H9 (cell line): ENCODE measurements at regions not wholly inside any gene's neighbourhood (a gene's known extent, or its start where the extent isn't known, plus 50 kb on each side); places are given as distances from the start of the nearest gene placed in this dataset.

Experiments used
- DNase-seq: peaks from one replicate; pipeline ENCODE4 v3.0.0-alpha.2; 2017
- H2AFZ ChIP-seq: one replicate; pipeline ENCODE4 v1.6.1; 2013; ENCODE audit warnings: mild to moderate bottlenecking, low read length, control low read depth, moderate library complexity
- H2AK5ac ChIP-seq: 2 replicates; pipeline ENCODE4 v1.6.1; 2013; ENCODE audit warnings: low read length, control low read depth, mixed read lengths; ENCODE audit not compliant: insufficient read length
- H2BK120ac ChIP-seq: one replicate; pipeline ENCODE4 v1.6.1; 2013; ENCODE audit warnings: low read depth, mild to moderate bottlenecking, low read length, control low read depth, inconsistent platforms; ENCODE audit not compliant: poor library complexity, severe bottlenecking
- H2BK12ac ChIP-seq: 2 replicates; pipeline ENCODE4 v1.6.1; 2013; ENCODE audit warnings: low read length, control low read depth, mixed read lengths, low read depth; ENCODE audit not compliant: insufficient read length
- H2BK15ac ChIP-seq: 2 replicates; pipeline ENCODE4 v1.6.1; 2013; ENCODE audit warnings: low read depth, low read length, control low read depth
- H2BK20ac ChIP-seq: one replicate; pipeline ENCODE4 v1.6.1; 2013; ENCODE audit warnings: low read depth, mild to moderate bottlenecking, low read length, control low read depth, inconsistent platforms; ENCODE audit not compliant: poor library complexity, severe bottlenecking
- H2BK5ac ChIP-seq: 2 replicates; pipeline ENCODE4 v1.6.1; 2013; ENCODE audit warnings: low read length, control low read depth, mixed read lengths; ENCODE audit not compliant: insufficient read length
- H3K14ac ChIP-seq: 2 replicates; pipeline ENCODE4 v1.6.1; 2013; ENCODE audit warnings: low read length, control low read depth; ENCODE audit not compliant: insufficient read depth
- H3K18ac ChIP-seq: 2 replicates; pipeline ENCODE4 v1.6.1; 2013; ENCODE audit warnings: low read depth, mild to moderate bottlenecking, mixed read lengths, low read length, control low read depth; ENCODE audit not compliant: insufficient read length
- H3K23ac ChIP-seq: 2 replicates; pipeline ENCODE4 v1.6.1; 2013; ENCODE audit warnings: low read length, control low read depth, mixed read lengths, low read depth; ENCODE audit not compliant: insufficient read length
- H3K23me2 ChIP-seq: 2 replicates; pipeline ENCODE4 v1.6.1; 2013; ENCODE audit warnings: low read depth, mild to moderate bottlenecking, mixed read lengths, low read length, control low read depth; ENCODE audit not compliant: insufficient read length, poor library complexity, severe bottlenecking
- H3K27ac ChIP-seq: 2 replicates; pipeline ENCODE4 v1.5.1; 2013; ENCODE audit warnings: low read length, control low read depth, mixed read lengths, low read depth; ENCODE audit not compliant: insufficient read length
- H3K27me3 ChIP-seq: 2 replicates; pipeline ENCODE4 v1.6.1; 2013; ENCODE audit warnings: low read length, control low read depth, inconsistent platforms; ENCODE audit not compliant: insufficient read depth
- H3K4ac ChIP-seq: 2 replicates; pipeline ENCODE4 v1.6.1; 2013; ENCODE audit warnings: low read depth, mild to moderate bottlenecking, control low read depth, inconsistent platforms, low read length, moderate library complexity
- H3K4me1 ChIP-seq: 2 replicates; pipeline ENCODE4 v1.6.1; 2013; ENCODE audit warnings: low read length, control low read depth, inconsistent platforms; ENCODE audit not compliant: insufficient read depth
- H3K4me2 ChIP-seq: 2 replicates; pipeline ENCODE4 v1.6.1; 2013; ENCODE audit warnings: low read length, control low read depth, mixed read lengths; ENCODE audit not compliant: insufficient read length, insufficient read depth
- H3K56ac ChIP-seq: 2 replicates; pipeline ENCODE4 v1.6.1; 2013; ENCODE audit warnings: low read depth, mild to moderate bottlenecking, mixed read lengths, low read length, control low read depth; ENCODE audit not compliant: insufficient read length
- H3K79me1 ChIP-seq: 2 replicates; pipeline ENCODE4 v1.6.1; 2013; ENCODE audit warnings: low read depth, mild to moderate bottlenecking, moderate library complexity, low read length, control low read depth, inconsistent platforms; ENCODE audit not compliant: insufficient read depth, poor library complexity, severe bottlenecking
- H3K79me2 ChIP-seq: 2 replicates; pipeline ENCODE4 v1.6.1; 2013; ENCODE audit warnings: low read length, control low read depth, inconsistent platforms; ENCODE audit not compliant: insufficient read depth
- H3K9ac ChIP-seq: 2 replicates; pipeline ENCODE4 v1.6.1; 2013; ENCODE audit warnings: low read length, control low read depth, mixed read lengths; ENCODE audit not compliant: insufficient read length; ENCODE audit errors: extremely low read depth
- H3K9me3 ChIP-seq: one replicate; pipeline ENCODE4 v1.6.1; 2013; ENCODE audit warnings: low read depth, low read length, inconsistent platforms; ENCODE audit not compliant: control insufficient read depth
- H3T11ph ChIP-seq: one replicate; pipeline ENCODE4 v1.6.1; 2013; ENCODE audit warnings: mild to moderate bottlenecking, low read length, control low read depth, inconsistent platforms
- H4K20me1 ChIP-seq: one replicate; pipeline ENCODE4 v1.6.1; 2013; ENCODE audit not compliant: control insufficient read depth, insufficient read length, insufficient read depth
- H4K5ac ChIP-seq: 2 replicates; pipeline ENCODE4 v1.6.1; 2013; ENCODE audit warnings: low read depth, mild to moderate bottlenecking, mixed read lengths, low read length, control low read depth; ENCODE audit not compliant: insufficient read length
- H4K8ac ChIP-seq: replicated peaks from 2 replicates; pipeline ENCODE4 v1.6.1; 2013; ENCODE audit warnings: low read length, control low read depth, mixed read lengths, low read depth; ENCODE audit not compliant: insufficient read length
- H4K91ac ChIP-seq: 2 replicates; pipeline ENCODE4 v1.6.1; 2013; ENCODE audit warnings: low read depth, mild to moderate bottlenecking, moderate library complexity, mixed read lengths, low read length, control low read depth; ENCODE audit not compliant: insufficient read length
- H3K27ac Mint-ChIP-seq, 3 experiments: 2 replicates in 2 of 3; 3 replicates in 1 of 3; pipeline ENCODE4 v1.8.0; 2020 to 2021; ENCODE audit warnings: mixed read lengths in 3 of 3, mild to moderate bottlenecking in 1 of 3, moderate library complexity in 1 of 3
- H3K27me3 Mint-ChIP-seq: 2 replicates; pipeline ENCODE4 v1.8.0; 2021; ENCODE audit warnings: low read depth, mild to moderate bottlenecking, moderate library complexity, mixed read lengths
- H3K36me3 Mint-ChIP-seq, 3 experiments: 2 replicates in 2 of 3; 3 replicates in 1 of 3; pipeline ENCODE4 v1.8.0; 2020 to 2021; ENCODE audit warnings: low read depth in 3 of 3, mixed read lengths in 3 of 3; ENCODE audit not compliant: insufficient read depth in 1 of 3
- H3K4me1 Mint-ChIP-seq, 2 experiments: 2 replicates each; pipeline ENCODE4 v1.8.0; 2020; ENCODE audit warnings: mixed read lengths in 2 of 2
- H3K4me3 Mint-ChIP-seq, 2 experiments: 2 replicates in 1 of 2; 3 replicates in 1 of 2; pipeline ENCODE4 v1.8.0; 2020 to 2021; ENCODE audit warnings: mild to moderate bottlenecking in 2 of 2, mixed read lengths in 2 of 2, moderate library complexity in 1 of 2
- H3K9me3 Mint-ChIP-seq, 2 experiments: 2 replicates in 1 of 2; 3 replicates in 1 of 2; pipeline ENCODE4 v1.8.0; 2020; ENCODE audit warnings: mild to moderate bottlenecking in 2 of 2, mixed read lengths in 2 of 2, moderate library complexity in 1 of 2
- WGBS: extraction: QIAGEN DNeasy Blood & Tissue Kit; methylation state at CpG from one replicate; pipeline ENCODE4 v1.1.7; 2013; ENCODE audit warnings: missing lambda C conversion rate, low lambda C conversion rate, mixed read lengths; ENCODE audit not compliant: insufficient read length; ENCODE audit errors: extremely low coverage; 5-methylcytosine and 5-hydroxymethylcytosine counted together
- TF ChIP-seq, protein P1 (sequence below): fragments of 200-600 bp; sonication (generic); conservative IDR thresholded peaks from 3 replicates; pipeline ENCODE4 v1.8.0; 2021; ENCODE audit warnings: antibody characterized with exemption, mild to moderate bottlenecking

DNA sequence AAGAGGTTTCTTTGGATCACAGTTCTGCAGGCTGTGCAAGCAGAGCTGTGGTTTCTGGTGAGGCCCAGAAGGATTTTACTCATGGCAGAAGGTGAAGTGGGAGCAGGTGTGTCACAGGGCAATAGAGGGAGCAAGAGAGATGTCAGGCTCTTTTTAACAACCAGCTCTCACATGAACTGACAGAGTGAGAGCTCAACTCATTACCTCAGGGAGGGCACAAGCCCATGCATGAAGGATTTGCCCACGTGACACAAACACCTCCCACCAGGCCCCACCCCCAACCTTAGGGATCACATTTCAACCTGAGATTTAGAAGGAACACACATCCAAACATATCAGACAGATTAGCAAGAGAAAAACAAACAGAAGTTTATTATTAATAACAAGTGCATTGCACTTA lies 470.4 kb downstream of the GALC start:
- Histone ChIP-seq H3K56ac (no peak overlapping the region), H2BK12ac (no peak overlapping the region), H3K79me1 (no peaks in the 10 kb centered on the region), H4K91ac (no peak overlapping the region), H3K23ac (no peak overlapping the region), H2AK5ac (no peak overlapping the region), H4K8ac (no peak overlapping the region), H2BK5ac (no peak overlapping the region), H3K18ac (no peak overlapping the region), H3K4me1 (no peaks in the 10 kb centered on the region), H3K9me3 (no peaks in the 10 kb centered on the region), H2BK120ac (no peak overlapping the region), H3K4me2 (no peak overlapping the region), H4K20me1 (no peaks in the 10 kb centered on the region), H3T11ph (no peak overlapping the region), H4K5ac (no peak overlapping the region), H3K4ac (no peak overlapping the region), H3K14ac (no peak overlapping the region), H2BK15ac (no peak overlapping the region), H3K79me2 (no peaks in the 10 kb centered on the region), H2AFZ (no peak overlapping the region), H3K9ac (no peak overlapping the region), H3K23me2 (no peaks in the 10 kb centered on the region), H3K27me3 (no peaks in the 10 kb centered on the region), H3K27ac (no peak overlapping the region), H2BK20ac (no peak overlapping the region)
- Mint-ChIP-seq H3K9me3 (peaks cover 2 to 4% of the 10 kb centered on the region in 2 experiments; a peak in 3 of 5 replicates), H3K27me3 (0 out of 2 replicates have a peak, but pooled peaks cover 2% of the 10 kb centered on the region), H3K4me3 (no peak overlapping the region), H3K27ac (no peak overlapping the region), H3K4me1 (peaks cover 8% of the 10 kb centered on the region in 2 experiments), H3K36me3 (peaks cover 0 to 2% (median 0%) of the 10 kb centered on the region in 3 experiments; a peak in 2 of 7 replicates)
- peak; percentile 80 for DNase-seq
- TF ChIP-seq, protein P1, sequence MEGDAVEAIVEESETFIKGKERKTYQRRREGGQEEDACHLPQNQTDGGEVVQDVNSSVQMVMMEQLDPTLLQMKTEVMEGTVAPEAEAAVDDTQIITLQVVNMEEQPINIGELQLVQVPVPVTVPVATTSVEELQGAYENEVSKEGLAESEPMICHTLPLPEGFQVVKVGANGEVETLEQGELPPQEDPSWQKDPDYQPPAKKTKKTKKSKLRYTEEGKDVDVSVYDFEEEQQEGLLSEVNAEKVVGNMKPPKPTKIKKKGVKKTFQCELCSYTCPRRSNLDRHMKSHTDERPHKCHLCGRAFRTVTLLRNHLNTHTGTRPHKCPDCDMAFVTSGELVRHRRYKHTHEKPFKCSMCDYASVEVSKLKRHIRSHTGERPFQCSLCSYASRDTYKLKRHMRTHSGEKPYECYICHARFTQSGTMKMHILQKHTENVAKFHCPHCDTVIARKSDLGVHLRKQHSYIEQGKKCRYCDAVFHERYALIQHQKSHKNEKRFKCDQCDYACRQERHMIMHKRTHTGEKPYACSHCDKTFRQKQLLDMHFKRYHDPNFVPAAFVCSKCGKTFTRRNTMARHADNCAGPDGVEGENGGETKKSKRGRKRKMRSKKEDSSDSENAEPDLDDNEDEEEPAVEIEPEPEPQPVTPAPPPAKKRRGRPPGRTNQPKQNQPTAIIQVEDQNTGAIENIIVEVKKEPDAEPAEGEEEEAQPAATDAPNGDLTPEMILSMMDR, result peak; percentile 54
- no CpG with 5 or more reads among the region's 1 CpG for WGBS
